Endodermal cell (in vitro differentiated cells): ENCODE measurements at regions not wholly inside any gene's neighbourhood (a gene's known extent, or its start where the extent isn't known, plus 50 kb on each side); places are given as distances from the start of the nearest gene placed in this dataset.

Experiments used
- DNase-seq: peaks from one replicate; pipeline ENCODE4 v3.0.0-alpha.2; 2017
- H3K27ac ChIP-seq: 2 replicates; pipeline ENCODE4 v1.5.1; 2013; ENCODE audit warnings: mild to moderate bottlenecking, low read depth, low read length, moderate library complexity
- H3K27me3 ChIP-seq: 2 replicates; pipeline ENCODE4 v1.6.1; 2013; ENCODE audit warnings: mild to moderate bottlenecking, low read length, moderate library complexity; ENCODE audit not compliant: insufficient read depth, control insufficient read depth, poor library complexity, severe bottlenecking
- H3K36me3 ChIP-seq: 2 replicates; pipeline ENCODE4 v1.7.0; 2013; ENCODE audit warnings: mild to moderate bottlenecking, low read length, moderate library complexity; ENCODE audit not compliant: control insufficient read depth, insufficient read depth
- H3K4me1 ChIP-seq: one replicate; pipeline ENCODE4 v1.7.0; 2013; ENCODE audit warnings: low read length; ENCODE audit not compliant: control insufficient read depth, insufficient read depth
- H3K4me3 ChIP-seq: 2 replicates; pipeline ENCODE4 v1.5.1; 2013; ENCODE audit warnings: mild to moderate bottlenecking, low read length, moderate library complexity
- H3K9ac ChIP-seq: 2 replicates; pipeline ENCODE4 v1.6.1; 2013; ENCODE audit warnings: mild to moderate bottlenecking, low read length, moderate library complexity; ENCODE audit not compliant: poor library complexity, severe bottlenecking; ENCODE audit errors: extremely low read depth
- H3K9me3 ChIP-seq: 2 replicates; pipeline ENCODE4 v1.6.1; 2013; ENCODE audit warnings: mild to moderate bottlenecking, low read length, moderate library complexity; ENCODE audit not compliant: control insufficient read depth
- H3K27ac Mint-ChIP-seq: 2 replicates; pipeline ENCODE4 v1.8.0; 2020; ENCODE audit warnings: mixed read lengths
- H3K27me3 Mint-ChIP-seq: 2 replicates; pipeline ENCODE4 v1.8.0; 2021; ENCODE audit warnings: mild to moderate bottlenecking, mixed read lengths; ENCODE audit not compliant: insufficient read depth
- H3K36me3 Mint-ChIP-seq: 2 replicates; pipeline ENCODE4 v1.8.0; 2020; ENCODE audit warnings: low read depth, mixed read lengths
- H3K4me1 Mint-ChIP-seq: 2 replicates; pipeline ENCODE4 v1.8.0; 2020; ENCODE audit warnings: mixed read lengths
- H3K4me3 Mint-ChIP-seq: 2 replicates; pipeline ENCODE4 v1.8.0; 2020; ENCODE audit warnings: mild to moderate bottlenecking, moderate library complexity, mixed read lengths
- H3K9me3 Mint-ChIP-seq: 2 replicates; pipeline ENCODE4 v1.8.0; 2020; ENCODE audit warnings: mild to moderate bottlenecking, mixed read lengths
- WGBS, 2 experiments: methylation state at CpG; one replicate each; pipeline versions ENCODE4 v1.1.5 to v1.1.7; 2013; ENCODE audit warnings: missing lambda C conversion rate in 2 of 2, mixed read lengths in 1 of 2; ENCODE audit not compliant: insufficient coverage in 1 of 2, insufficient read length in 1 of 2; 5-methylcytosine and 5-hydroxymethylcytosine counted together
- TF ChIP-seq, protein P1 (sequence below): fragments of 200-600 bp; sonication (generic); conservative IDR thresholded peaks from 2 replicates; pipeline ENCODE4 v1.5.0; 2021; ENCODE audit warnings: antibody characterized with exemption, mild to moderate bottlenecking

DNA sequence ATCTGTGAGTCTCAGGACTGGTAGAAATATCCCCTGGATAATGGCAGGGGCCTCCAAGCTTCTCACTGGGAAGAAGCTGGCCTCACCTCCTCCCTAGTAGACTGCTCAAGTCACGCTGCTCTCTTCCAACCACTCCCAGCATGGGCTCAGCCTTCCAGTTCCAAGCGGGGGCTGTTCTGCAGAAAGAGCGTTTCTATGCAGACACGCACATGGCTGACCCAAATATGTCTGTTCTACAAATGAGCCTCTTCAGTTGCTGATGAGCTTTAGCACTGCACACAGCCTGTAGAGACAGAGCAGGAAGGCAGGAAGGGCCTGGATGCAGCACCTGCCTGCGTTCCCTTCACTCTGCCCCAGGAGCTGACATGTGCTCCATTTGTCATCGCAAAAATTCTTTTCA lies 523.9 kb upstream of the MGMT start:
- Histone ChIP-seq H3K27ac (no peak overlapping the region), H3K4me1 (no peaks in the 10 kb centered on the region), H3K9ac (no peak overlapping the region), H3K27me3 (no peaks in the 10 kb centered on the region), H3K9me3 (no peaks in the 10 kb centered on the region), H3K4me3 (no peak overlapping the region), H3K36me3 (no peaks in the 10 kb centered on the region)
- H3K4me3 Mint-ChIP-seq: no peak overlapping the region
- H3K27ac Mint-ChIP-seq: no peak overlapping the region
- H3K9me3 Mint-ChIP-seq: peaks cover 9% of the 10 kb centered on the region
- DNase-seq: no peak
- H3K36me3 Mint-ChIP-seq: no peaks in the 10 kb centered on the region
- no peaks in the 10 kb centered on the region for H3K4me1 Mint-ChIP-seq
- WGBS, 2 experiments: 86 to 90% methylated on average over 4 to 6 of the region's 6 CpGs
- no peaks in the 10 kb centered on the region for H3K27me3 Mint-ChIP-seq
- TF ChIP-seq, protein P1, sequence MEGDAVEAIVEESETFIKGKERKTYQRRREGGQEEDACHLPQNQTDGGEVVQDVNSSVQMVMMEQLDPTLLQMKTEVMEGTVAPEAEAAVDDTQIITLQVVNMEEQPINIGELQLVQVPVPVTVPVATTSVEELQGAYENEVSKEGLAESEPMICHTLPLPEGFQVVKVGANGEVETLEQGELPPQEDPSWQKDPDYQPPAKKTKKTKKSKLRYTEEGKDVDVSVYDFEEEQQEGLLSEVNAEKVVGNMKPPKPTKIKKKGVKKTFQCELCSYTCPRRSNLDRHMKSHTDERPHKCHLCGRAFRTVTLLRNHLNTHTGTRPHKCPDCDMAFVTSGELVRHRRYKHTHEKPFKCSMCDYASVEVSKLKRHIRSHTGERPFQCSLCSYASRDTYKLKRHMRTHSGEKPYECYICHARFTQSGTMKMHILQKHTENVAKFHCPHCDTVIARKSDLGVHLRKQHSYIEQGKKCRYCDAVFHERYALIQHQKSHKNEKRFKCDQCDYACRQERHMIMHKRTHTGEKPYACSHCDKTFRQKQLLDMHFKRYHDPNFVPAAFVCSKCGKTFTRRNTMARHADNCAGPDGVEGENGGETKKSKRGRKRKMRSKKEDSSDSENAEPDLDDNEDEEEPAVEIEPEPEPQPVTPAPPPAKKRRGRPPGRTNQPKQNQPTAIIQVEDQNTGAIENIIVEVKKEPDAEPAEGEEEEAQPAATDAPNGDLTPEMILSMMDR: no peak

DNA sequence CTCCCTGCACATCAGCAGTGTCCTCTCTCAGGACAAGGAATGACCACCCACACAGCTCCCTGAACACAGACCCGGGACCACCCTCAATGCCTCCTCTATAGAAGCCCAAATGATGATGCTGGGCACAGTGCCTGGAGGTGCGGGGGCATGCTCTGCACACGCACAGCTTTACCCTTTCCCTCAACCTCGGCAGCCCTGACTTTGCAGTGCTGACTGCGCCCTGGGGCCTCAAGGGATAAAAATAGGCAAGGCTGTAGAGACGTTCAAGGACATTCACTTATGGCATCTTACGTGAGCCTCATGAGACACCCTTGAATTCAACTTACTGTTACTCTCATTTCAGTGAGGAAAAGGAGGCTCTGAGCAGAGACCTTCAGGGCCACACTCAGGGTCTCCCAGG lies 521.6 kb upstream of the MGMT start:
- H3K27me3 ChIP-seq: no peaks in the 10 kb centered on the region
- H3K4me3 ChIP-seq: no peak overlapping the region
- no peaks in the 10 kb centered on the region for H3K9me3 ChIP-seq
- no peak for DNase-seq
- H3K27me3 Mint-ChIP-seq: no peaks in the 10 kb centered on the region
- TF ChIP-seq, protein P1: no peak
- H3K36me3 Mint-ChIP-seq: no peaks in the 10 kb centered on the region
- H3K4me1 ChIP-seq: no peaks in the 10 kb centered on the region
- peaks cover 9% of the 10 kb centered on the region for H3K9me3 Mint-ChIP-seq
- no peak overlapping the region for H3K27ac ChIP-seq
- WGBS, 2 experiments: 92 to 100% methylated on average over 4 to 7 of the region's 7 CpGs
- H3K36me3 ChIP-seq: no peaks in the 10 kb centered on the region
- H3K4me3 Mint-ChIP-seq: no peak overlapping the region
- no peaks in the 10 kb centered on the region for H3K4me1 Mint-ChIP-seq
- H3K27ac Mint-ChIP-seq: no peak overlapping the region
- H3K9ac ChIP-seq: no peak overlapping the region

DNA sequence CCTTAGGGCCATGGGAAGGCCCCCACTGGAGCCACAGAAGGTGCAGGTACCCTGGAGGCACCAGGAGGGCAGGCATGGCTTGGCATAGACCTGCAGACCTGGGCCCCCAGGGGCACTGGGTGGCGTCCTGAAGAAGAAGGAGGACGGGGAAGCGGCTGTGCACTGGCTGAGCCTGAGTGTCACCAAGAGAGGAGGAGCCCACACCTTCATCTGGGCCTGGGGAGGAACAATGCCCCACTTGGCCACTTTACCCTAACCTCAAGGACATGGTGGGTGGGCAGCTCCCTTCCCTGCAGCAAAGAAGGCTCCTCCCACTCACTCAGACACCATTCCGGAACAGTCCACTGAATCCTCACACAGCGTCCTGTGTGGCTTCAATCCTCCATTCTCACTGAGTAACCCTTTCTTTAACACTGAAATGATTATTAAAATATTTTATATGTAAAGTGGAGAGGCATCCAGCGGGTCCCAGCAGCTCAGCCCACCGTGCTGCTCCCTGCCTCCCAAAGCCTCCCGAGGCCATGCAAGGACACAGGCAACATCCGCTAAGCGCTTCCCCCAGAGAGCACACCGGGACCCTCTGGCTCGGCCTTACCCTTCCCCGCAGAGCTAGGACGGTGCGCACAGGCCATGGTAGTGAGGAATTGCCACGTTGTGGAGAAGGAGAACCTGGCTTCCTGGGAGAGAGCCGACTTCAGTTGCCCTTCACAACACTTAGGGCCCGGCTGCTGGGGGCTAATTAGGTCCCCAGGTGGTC lies 516.7 kb upstream of the MGMT start:
- no peaks in the 10 kb centered on the region for H3K27me3 Mint-ChIP-seq
- no peaks in the 10 kb centered on the region for H3K36me3 Mint-ChIP-seq
- H3K4me3 Mint-ChIP-seq: no peak overlapping the region
- no peak overlapping the region for H3K27ac Mint-ChIP-seq
- TF ChIP-seq, protein P1: no peak
- H3K27me3 ChIP-seq: no peaks in the 10 kb centered on the region
- no peaks in the 10 kb centered on the region for H3K36me3 ChIP-seq
- H3K9me3 ChIP-seq: no peaks in the 10 kb centered on the region
- H3K4me3 ChIP-seq: no peak overlapping the region
- H3K9ac ChIP-seq: no peak overlapping the region
- H3K9me3 Mint-ChIP-seq: peaks cover 7% of the 10 kb centered on the region
- WGBS, 2 experiments: 94 to 95% methylated on average over 4 to 18 of the region's 18 CpGs
- no peak overlapping the region for H3K27ac ChIP-seq
- no peaks in the 10 kb centered on the region for H3K4me1 ChIP-seq
- DNase-seq: no peak
- H3K4me1 Mint-ChIP-seq: no peaks in the 10 kb centered on the region
